ENCODE measurements at regions not wholly inside any gene's neighbourhood (a gene's known extent, or its start where the extent isn't known, plus 50 kb on each side); places are given as distances from the start of the nearest gene placed in this dataset.

- Histone ChIP-seq H3K9me3 (no peaks in the 10 kb centered on the region), H3K27ac (no peak overlapping the region), H3K4me1 (no peaks in the 10 kb centered on the region), H3K36me3 (no peaks in the 10 kb centered on the region), H3K27me3 (no peaks in the 10 kb centered on the region), H3K4me3 (no peak overlapping the region)
- no peak for TF ChIP-seq POLR2A (IDR thresholded peaks at IDR 0.05)
- intact Hi-C loops (cut with DNase I; ENCODE audit: low total_unique reads): no loop called here
- DNase-seq (no peak), ATAC-seq (no peak)
- in situ Hi-C loops (cut with MboI; ENCODE audit: low sequenced_read_pairs in 4 of 4): no loop called here
These were observed 221.8 kb upstream of the CEP162 start for GRCh38 chr6:84449220-84449619.

DNA sequence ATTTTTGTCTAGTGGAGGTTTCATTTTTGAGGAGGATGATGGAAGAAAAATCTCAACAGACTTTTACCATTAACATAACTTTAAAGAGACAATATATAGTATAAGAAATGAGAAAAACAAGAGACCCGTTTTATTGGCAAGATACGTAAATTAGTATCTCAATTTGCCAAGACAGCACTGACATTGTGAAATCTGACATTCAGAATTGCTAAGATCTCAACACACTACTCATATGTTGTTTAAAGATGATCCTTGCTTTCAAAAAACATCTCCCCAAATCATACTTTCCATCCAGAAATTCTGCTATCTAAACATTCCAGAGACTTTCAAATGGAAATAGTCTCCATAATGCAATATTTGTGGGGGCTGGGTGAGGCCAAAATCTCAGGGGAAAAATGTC, 220.9 kb upstream of the CEP162 start:
- in situ Hi-C loops (cut with MboI; ENCODE audit: low sequenced_read_pairs in 4 of 4): no loop called here
- no peaks in the 10 kb centered on the region for H3K4me1 ChIP-seq

DNA sequence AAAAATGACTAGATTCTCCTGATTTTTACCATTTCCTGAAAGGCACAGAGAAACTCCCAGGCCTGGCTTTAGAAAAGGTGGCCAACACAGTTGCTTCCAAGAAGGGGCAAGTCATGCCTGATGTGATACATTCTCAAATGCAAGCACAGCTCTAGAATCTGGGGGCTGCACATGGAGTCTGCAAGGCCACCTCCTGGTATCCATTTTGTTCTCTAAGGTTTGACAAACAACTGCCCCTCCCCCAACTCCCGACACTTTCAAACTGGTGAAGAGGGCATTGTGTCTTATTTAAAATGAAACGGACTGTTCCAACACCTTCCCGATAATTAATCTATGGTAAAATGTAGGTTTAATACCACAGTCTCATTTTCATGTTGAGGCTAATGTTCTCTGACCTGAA, 220.2 kb upstream of the CEP162 start:
- TF ChIP-seq, protein P1, sequence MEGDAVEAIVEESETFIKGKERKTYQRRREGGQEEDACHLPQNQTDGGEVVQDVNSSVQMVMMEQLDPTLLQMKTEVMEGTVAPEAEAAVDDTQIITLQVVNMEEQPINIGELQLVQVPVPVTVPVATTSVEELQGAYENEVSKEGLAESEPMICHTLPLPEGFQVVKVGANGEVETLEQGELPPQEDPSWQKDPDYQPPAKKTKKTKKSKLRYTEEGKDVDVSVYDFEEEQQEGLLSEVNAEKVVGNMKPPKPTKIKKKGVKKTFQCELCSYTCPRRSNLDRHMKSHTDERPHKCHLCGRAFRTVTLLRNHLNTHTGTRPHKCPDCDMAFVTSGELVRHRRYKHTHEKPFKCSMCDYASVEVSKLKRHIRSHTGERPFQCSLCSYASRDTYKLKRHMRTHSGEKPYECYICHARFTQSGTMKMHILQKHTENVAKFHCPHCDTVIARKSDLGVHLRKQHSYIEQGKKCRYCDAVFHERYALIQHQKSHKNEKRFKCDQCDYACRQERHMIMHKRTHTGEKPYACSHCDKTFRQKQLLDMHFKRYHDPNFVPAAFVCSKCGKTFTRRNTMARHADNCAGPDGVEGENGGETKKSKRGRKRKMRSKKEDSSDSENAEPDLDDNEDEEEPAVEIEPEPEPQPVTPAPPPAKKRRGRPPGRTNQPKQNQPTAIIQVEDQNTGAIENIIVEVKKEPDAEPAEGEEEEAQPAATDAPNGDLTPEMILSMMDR (IDR thresholded peaks at IDR 0.05 in 4 of 5, conservative IDR thresholded peaks at IDR 0.05 in 1 of 5): no peak
- TF ChIP-seq POLR2A (IDR thresholded peaks at IDR 0.05): no peak
- Histone ChIP-seq H3K36me3 (no peaks in the 10 kb centered on the region), H3K27me3 (no peaks in the 10 kb centered on the region), H3K4me1 (no peaks in the 10 kb centered on the region), H3K4me3 (no peak overlapping the region), H3K9me3 (no peaks in the 10 kb centered on the region), H3K27ac (no peak overlapping the region)
- no peak for DNase-seq
- intact Hi-C loops (cut with DNase I; ENCODE audit: low total_unique reads): no loop called here
- in situ Hi-C loops (cut with MboI; ENCODE audit: low sequenced_read_pairs in 4 of 4): no loop called here
- no peak for ATAC-seq

More for the DNA sequence above, 220.9 kb upstream of the CEP162 start:
- DNase-seq: no peak
- H3K36me3 ChIP-seq: no peaks in the 10 kb centered on the region
- no peaks in the 10 kb centered on the region for H3K27me3 ChIP-seq
- ATAC-seq: no peak
- TF ChIP-seq POLR2A (IDR thresholded peaks at IDR 0.05): no peak
- TF ChIP-seq, protein P1 (IDR thresholded peaks at IDR 0.05 in 4 of 5, conservative IDR thresholded peaks at IDR 0.05 in 1 of 5): no peak
- H3K9me3 ChIP-seq: no peaks in the 10 kb centered on the region
- intact Hi-C loops (cut with DNase I; ENCODE audit: low total_unique reads): no loop called here
- H3K4me3 ChIP-seq: no peak overlapping the region
- H3K27ac ChIP-seq: no peak overlapping the region

GRCh38 chr6:84445068-84445467, 217.6 kb upstream of the CEP162 start:
- DNase-seq (no peak), ATAC-seq (no peak)
- Histone ChIP-seq H3K36me3 (no peaks in the 10 kb centered on the region), H3K27ac (no peak overlapping the region), H3K4me3 (no peak overlapping the region), H3K9me3 (no peaks in the 10 kb centered on the region), H3K27me3 (no peaks in the 10 kb centered on the region), H3K4me1 (no peaks in the 10 kb centered on the region)
- in situ Hi-C loops (cut with MboI; ENCODE audit: low sequenced_read_pairs in 4 of 4) (no loop called here), intact Hi-C loops (cut with DNase I; ENCODE audit: low total_unique reads) (no loop called here)
- TF ChIP-seq POLR2A (IDR thresholded peaks at IDR 0.05): no peak
- TF ChIP-seq, protein P1 (IDR thresholded peaks at IDR 0.05 in 4 of 5, conservative IDR thresholded peaks at IDR 0.05 in 1 of 5): no peak

GRCh38 chr6:84442208-84442607, 214.8 kb upstream of the CEP162 start:
- no peak overlapping the region for H3K4me3 ChIP-seq
- in situ Hi-C loops (cut with MboI; ENCODE audit: low sequenced_read_pairs in 4 of 4): no loop called here
- no peaks in the 10 kb centered on the region for H3K4me1 ChIP-seq
- H3K27ac ChIP-seq: no peak overlapping the region
- H3K36me3 ChIP-seq: no peaks in the 10 kb centered on the region
- DNase-seq (no peak), ATAC-seq (no peak)
- no peaks in the 10 kb centered on the region for H3K9me3 ChIP-seq
- intact Hi-C loops (cut with DNase I; ENCODE audit: low total_unique reads): no loop called here
- TF ChIP-seq, protein P1 (IDR thresholded peaks at IDR 0.05 in 4 of 5, conservative IDR thresholded peaks at IDR 0.05 in 1 of 5): no peak
- TF ChIP-seq POLR2A (IDR thresholded peaks at IDR 0.05): no peak
- H3K27me3 ChIP-seq: no peaks in the 10 kb centered on the region
